Endothelial cell of umbilical vein (primary cell): ENCODE measurements at regions not wholly inside any gene's neighbourhood (a gene's known extent, or its start where the extent isn't known, plus 50 kb on each side); places are given as distances from the start of the nearest gene placed in this dataset.

ENCODE experiments used
- BruUV-seq: library from RNA; stranded (reverse); fragments of 400-500 nt; replicated peaks from 2 replicates; lab custom pipeline; 2021; lab: Mats Ljungman, UMichigan
- CTCF ChIA-PET: fragments of 300-600, 350-600 bp; sonication (Branson Sonifier 250); formaldehyde crosslinking; loops from one replicate; lab custom pipeline; 2021; ENCODE audit warnings: antibody characterized with exemption, inconsistent platforms; lab: Charles Lee
- POLR2A ChIA-PET: fragments of 300-600, 350-600 bp; sonication (Branson Sonifier 250); formaldehyde crosslinking; loops from one replicate; lab custom pipeline; 2021; ENCODE audit warnings: antibody characterized with exemption, inconsistent platforms; lab: Charles Lee
- DNase-seq: peaks from one replicate; pipeline ENCODE4 v3.0.0-alpha.2; 2011; ENCODE audit warnings: low read depth, low spot score
- FAIRE-seq: peaks from 2 replicates; lab custom pipeline; 2011; peaks lifted over from hg19 to GRCh38; lab: Jason Lieb, UNC
- H2AFZ ChIP-seq: 2 replicates; pipeline ENCODE4 v1.6.0; 2012; ENCODE audit warnings: low read depth, low read length, control low read depth, inconsistent platforms
- H3K27ac ChIP-seq: 2 replicates; pipeline ENCODE4 v1.5.1; 2011; ENCODE audit warnings: low read depth, mild to moderate bottlenecking, control low read depth, low read length, moderate library complexity; ENCODE audit not compliant: insufficient read depth
- H3K27me3 ChIP-seq, 2 experiments: 2 replicates each; pipeline versions ENCODE4 v1.6.0 to v1.6.1; 2011; ENCODE audit warnings: low read length in 2 of 2, mixed read lengths in 1 of 2; ENCODE audit not compliant: control insufficient read depth in 2 of 2, insufficient read depth in 2 of 2
- H3K36me3 ChIP-seq, 2 experiments: 2 replicates in 1 of 2; 3 replicates in 1 of 2; pipeline ENCODE4 v1.5.1; 2011; ENCODE audit warnings: low read length in 2 of 2, mild to moderate bottlenecking in 1 of 2, moderate library complexity in 1 of 2; ENCODE audit not compliant: control insufficient read depth in 2 of 2, insufficient read depth in 2 of 2; ENCODE audit errors: extremely low read depth in 1 of 2
- H3K4me1 ChIP-seq: 3 replicates; pipeline ENCODE4 v1.5.1; 2011; ENCODE audit warnings: mild to moderate bottlenecking, low read length; ENCODE audit not compliant: control insufficient read depth, insufficient read depth; ENCODE audit errors: extremely low read depth
- H3K4me2 ChIP-seq: 2 replicates; pipeline ENCODE4 v1.6.1; 2011; ENCODE audit warnings: low read length, control low read depth, mixed read lengths; ENCODE audit not compliant: insufficient read depth
- H3K4me3 ChIP-seq, 3 experiments: fragments of 200-600 bp in 1 of 3; sonication (generic), shearing (Covaris generic) in 1 of 3; replicated peaks in 1 of 3; 2 replicates each; pipeline ENCODE4 v1.5.1; 2011 to 2016; ENCODE audit warnings: control low read depth in 3 of 3, low read length in 3 of 3, mild to moderate bottlenecking in 2 of 3, inconsistent platforms in 1 of 3, low read depth in 1 of 3, moderate library complexity in 1 of 3; ENCODE audit not compliant: insufficient read depth in 1 of 3
- H3K79me2 ChIP-seq: 2 replicates; pipeline ENCODE4 v1.6.0; 2012; ENCODE audit warnings: low read length, inconsistent platforms; ENCODE audit not compliant: control insufficient read depth, insufficient read depth
- H3K9ac ChIP-seq: replicated peaks from 2 replicates; pipeline ENCODE3; 2011; ENCODE audit warnings: low read length, control low read depth; ENCODE audit not compliant: insufficient read depth; ENCODE audit errors: extremely low read depth
- H3K9me1 ChIP-seq: replicated peaks from 3 replicates; pipeline ENCODE4 v1.6.0; 2011; ENCODE audit warnings: mild to moderate bottlenecking, low read length; ENCODE audit not compliant: control insufficient read depth, insufficient read depth; ENCODE audit errors: extremely low read depth
- H3K9me3 ChIP-seq: replicated peaks from 2 replicates; pipeline ENCODE4 v1.5.1; 2012; ENCODE audit warnings: low read length, inconsistent platforms; ENCODE audit not compliant: control insufficient read depth, insufficient read depth
- H4K20me1 ChIP-seq: replicated peaks from 2 replicates; pipeline ENCODE3; 2011; ENCODE audit warnings: mild to moderate bottlenecking, low read length; ENCODE audit not compliant: control insufficient read depth, insufficient read depth; ENCODE audit errors: extremely low read depth
- CTCF ChIP-seq, 2 donors: IDR thresholded peaks; 1 replicate in 1 of 2; 2 replicates in 1 of 2; pipeline ENCODE4 v1.5.1; 2011; ENCODE audit warnings: low read length in 2 of 2, mild to moderate bottlenecking in 2 of 2, moderate library complexity in 2 of 2, control low read depth in 1 of 2, inconsistent platforms in 1 of 2, low read depth in 1 of 2; ENCODE audit not compliant: insufficient read depth in 1 of 2; ENCODE audit errors: extremely low read depth in 1 of 2
- EZH2 ChIP-seq: IDR thresholded peaks from 2 replicates; pipeline ENCODE4 v1.6.1; 2012; ENCODE audit warnings: borderline replicate concordance, low read depth, mild to moderate bottlenecking, moderate library complexity, low read length, inconsistent platforms; ENCODE audit not compliant: severe bottlenecking
- FOS ChIP-seq: IDR thresholded peaks from 2 replicates; pipeline ENCODE4 v1.6.1; 2011; ENCODE audit warnings: mild to moderate bottlenecking, low read length, moderate library complexity, borderline replicate concordance; ENCODE audit not compliant: insufficient read depth
- GATA2 ChIP-seq: IDR thresholded peaks from 2 replicates; pipeline ENCODE4 v1.7.0; 2011; ENCODE audit warnings: low read depth, mild to moderate bottlenecking, moderate library complexity, mixed read lengths, low read length; ENCODE audit not compliant: insufficient read length, insufficient read depth
- JUN ChIP-seq: IDR thresholded peaks from 2 replicates; pipeline ENCODE4 v1.6.1; 2011; ENCODE audit warnings: borderline replicate concordance, low read depth; ENCODE audit not compliant: insufficient read length, insufficient read depth
- MAX ChIP-seq: IDR thresholded peaks from 2 replicates; pipeline ENCODE4 v1.6.1; 2011; ENCODE audit not compliant: insufficient read depth, insufficient read length
- MYC ChIP-seq: IDR thresholded peaks from one replicate; pipeline ENCODE4 v1.6.1; 2011; ENCODE audit warnings: mild to moderate bottlenecking, low read depth, low read length
- POLR2A ChIP-seq: IDR thresholded peaks from 2 replicates; pipeline ENCODE4 v1.6.1; 2012; ENCODE audit warnings: low read depth, mild to moderate bottlenecking, control low read depth, low read length
- POLR2AphosphoS5 ChIP-seq: IDR thresholded peaks from 2 replicates; pipeline ENCODE4 v1.6.1; 2012; ENCODE audit warnings: low read depth, mild to moderate bottlenecking, control low read depth, low read length, moderate library complexity; ENCODE audit not compliant: insufficient read depth
- dilution Hi-C: fragments of 300-500 bp; cut with MboI; formaldehyde crosslinking; loops from one replicate; pipeline ENCODE4 v1.15.0; 2019; ENCODE audit warnings: low sequenced_read_pairs; ENCODE audit not compliant: extremely low pct_ligation_motif_present
- intact Hi-C: fragments of 100-400 bp; cut with micrococcal nuclease; formaldehyde crosslinking; loops from one replicate; pipeline ENCODE4 v1.10.0; 2022

- no peak overlapping the region for H2AFZ ChIP-seq
- H3K9ac ChIP-seq, result no peak overlapping the region
- no peak overlapping the region for H3K4me2 ChIP-seq
- H3K27me3 ChIP-seq, result no peaks in the 10 kb centered on the region
- dilution Hi-C loops (no loop called here), intact Hi-C loops (no loop called here)
- no peaks in the 10 kb centered on the region for H3K79me2 ChIP-seq
- H3K4me3 ChIP-seq, result no peak overlapping the region
- FAIRE-seq, result no peak
- TF ChIP-seq CTCF (IDR thresholded peaks at IDR 0.05; ENCODE audit: extremely low read depth in 1 of 2, insufficient read depth in 1 of 2, low read depth in 1 of 2, low read length in 2 of 2) (no peak), MYC (no peak), GATA2 (no peak), MAX (no peak), FOS (no peak), EZH2 (no peak), POLR2A (no peak), JUN (no peak), POLR2AphosphoS5 (no peak)
- H4K20me1 ChIP-seq, result no peaks in the 10 kb centered on the region
- DNase-seq, result no peak
- no peaks in the 10 kb centered on the region for H3K9me3 ChIP-seq
- ChIA-PET CTCF (interaction anchor here (1.2 to 1.6 kb wide), 2 partner anchors 41 to 895 kb away, joined by 3 to 7 read pairs; no protein-coding TSS in a partner anchor), POLR2A (no interaction called here)
- no peaks in the 10 kb centered on the region for H3K9me1 ChIP-seq
- no peaks in the 10 kb centered on the region for H3K36me3 ChIP-seq
- no TSS peak for BruUV-seq
- H3K27ac ChIP-seq, result no peak overlapping the region
- H3K4me1 ChIP-seq, result no peaks in the 10 kb centered on the region
These were observed 462.7 kb upstream of the PKN2 start for GRCh38 chr1:88221411-88221810.
